ENCODE measurements at regions not wholly inside any gene's neighbourhood (a gene's known extent, or its start where the extent isn't known, plus 50 kb on each side); places are given as distances from the start of the nearest gene placed in this dataset.

DNA sequence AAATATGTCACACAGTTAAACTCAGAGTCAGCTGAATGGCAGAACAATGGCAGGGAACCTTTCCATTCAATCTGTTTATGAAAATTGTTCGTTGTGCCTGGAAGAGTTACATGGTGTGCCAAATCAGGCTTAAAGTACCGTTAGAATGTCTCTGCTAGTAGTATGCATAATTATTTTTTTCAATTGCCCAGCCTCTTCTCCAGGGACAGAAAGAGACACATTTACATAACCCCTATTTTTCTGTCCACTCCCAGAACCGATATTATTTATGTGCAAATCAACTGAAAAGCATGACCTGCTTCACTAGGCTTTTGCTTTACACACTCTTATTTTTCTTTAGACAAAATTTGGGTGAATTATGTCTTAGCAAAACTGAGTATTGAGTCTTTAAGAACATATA is 459.1 kb downstream of the EFNA5 start:
- TF ChIP-seq, protein P1, sequence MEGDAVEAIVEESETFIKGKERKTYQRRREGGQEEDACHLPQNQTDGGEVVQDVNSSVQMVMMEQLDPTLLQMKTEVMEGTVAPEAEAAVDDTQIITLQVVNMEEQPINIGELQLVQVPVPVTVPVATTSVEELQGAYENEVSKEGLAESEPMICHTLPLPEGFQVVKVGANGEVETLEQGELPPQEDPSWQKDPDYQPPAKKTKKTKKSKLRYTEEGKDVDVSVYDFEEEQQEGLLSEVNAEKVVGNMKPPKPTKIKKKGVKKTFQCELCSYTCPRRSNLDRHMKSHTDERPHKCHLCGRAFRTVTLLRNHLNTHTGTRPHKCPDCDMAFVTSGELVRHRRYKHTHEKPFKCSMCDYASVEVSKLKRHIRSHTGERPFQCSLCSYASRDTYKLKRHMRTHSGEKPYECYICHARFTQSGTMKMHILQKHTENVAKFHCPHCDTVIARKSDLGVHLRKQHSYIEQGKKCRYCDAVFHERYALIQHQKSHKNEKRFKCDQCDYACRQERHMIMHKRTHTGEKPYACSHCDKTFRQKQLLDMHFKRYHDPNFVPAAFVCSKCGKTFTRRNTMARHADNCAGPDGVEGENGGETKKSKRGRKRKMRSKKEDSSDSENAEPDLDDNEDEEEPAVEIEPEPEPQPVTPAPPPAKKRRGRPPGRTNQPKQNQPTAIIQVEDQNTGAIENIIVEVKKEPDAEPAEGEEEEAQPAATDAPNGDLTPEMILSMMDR (optimal IDR thresholded peaks at IDR 0.05 in 1 of 3, IDR thresholded peaks at IDR 0.05 in 1 of 3, conservative IDR thresholded peaks at IDR 0.05 in 1 of 3; ENCODE audit: extremely low read depth in 1 of 3, insufficient read depth in 2 of 3, low read length in 3 of 3): no peak
- no peak for TF ChIP-seq EZH2 (IDR thresholded peaks at IDR 0.05; ENCODE audit: low read length)
